ENCODE measurements at regions not wholly inside any gene's neighbourhood (a gene's known extent, or its start where the extent isn't known, plus 50 kb on each side); places are given as distances from the start of the nearest gene placed in this dataset.

DNA sequence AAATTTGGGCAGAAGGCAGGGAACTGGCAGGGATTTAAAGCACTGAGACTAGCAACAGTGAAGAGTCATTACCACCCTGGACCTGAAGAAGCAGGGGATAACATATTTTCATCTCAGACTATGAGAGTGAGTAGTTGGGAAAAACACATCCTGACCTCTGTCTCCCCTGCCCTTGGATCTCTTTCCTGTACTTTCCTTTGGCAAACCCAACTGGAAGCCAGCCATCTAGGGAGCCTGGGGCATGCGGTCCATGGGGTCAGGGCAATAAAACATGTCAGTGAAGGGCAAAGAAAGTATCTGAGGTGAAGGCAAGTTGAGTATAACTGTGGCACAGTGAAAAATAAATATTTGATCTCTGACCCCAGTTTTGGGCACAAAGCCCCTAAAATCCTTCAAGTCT lies 698.2 kb downstream of the DOK5 start:
- no peak overlapping the region for H3K27ac ChIP-seq (ENCODE audit: low read depth in 1 of 3, low read length in 2 of 3)
- H3K4me1 ChIP-seq (ENCODE audit: control insufficient read depth in 3 of 3, insufficient read depth in 2 of 3, low read depth in 1 of 3, low read length in 2 of 3): no peaks in the 10 kb centered on the region
- WGBS, 3 donors: 54 to 90% (median 71%) methylated on average over 1 of the region's 1 CpG
- DNase-seq: no peak
- H3K9me3 ChIP-seq (ENCODE audit: control insufficient read depth in 2 of 2, insufficient read depth in 1 of 2, low read depth in 1 of 2, low read length in 1 of 2): no peaks in the 10 kb centered on the region
- H3K4me3 ChIP-seq (ENCODE audit: low read depth in 1 of 3, low read length in 3 of 3): no peak overlapping the region
- no peaks in the 10 kb centered on the region for H3K27me3 ChIP-seq (ENCODE audit: control insufficient read depth in 3 of 3, insufficient read depth in 3 of 3, low read length in 3 of 3)
- no peaks in the 10 kb centered on the region for H3K36me3 ChIP-seq (ENCODE audit: control insufficient read depth in 3 of 3, insufficient read depth in 2 of 3, low read depth in 1 of 3, low read length in 3 of 3)
- FAIRE-seq: no peak

DNA sequence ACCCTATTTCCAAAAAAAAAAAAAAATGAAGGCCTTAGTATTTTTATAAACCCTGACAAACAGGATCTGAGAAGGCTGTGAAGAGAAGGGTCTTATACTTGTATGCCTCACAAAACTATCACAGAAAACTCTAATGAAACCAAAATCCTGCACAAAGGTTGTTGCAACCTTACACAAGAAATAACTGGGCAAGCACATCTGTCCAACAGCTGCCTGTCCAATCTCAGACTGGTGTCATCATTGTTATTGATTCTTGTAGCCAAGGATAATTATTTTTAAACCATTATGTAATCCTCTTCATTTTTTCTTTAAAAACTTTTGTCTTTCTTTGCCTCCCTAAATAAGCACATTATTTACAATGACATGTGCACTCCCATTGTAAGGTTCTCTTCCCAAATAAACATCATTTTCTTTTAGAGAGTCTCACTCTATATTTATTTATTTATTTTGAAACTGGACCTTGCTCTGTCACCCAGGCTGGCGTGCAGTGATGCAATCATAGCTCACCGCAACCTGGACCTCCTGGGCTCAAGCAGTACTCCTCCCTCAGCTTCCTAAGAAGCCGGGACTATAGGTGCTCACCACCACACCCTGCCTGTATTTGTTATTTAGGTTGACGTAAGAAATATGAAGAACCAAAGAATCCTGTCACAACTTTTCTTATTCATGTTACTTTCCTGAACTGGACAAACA lies 697.1 kb downstream of the DOK5 start:
- no peak overlapping the region for H3K27ac ChIP-seq (ENCODE audit: low read depth in 1 of 3, low read length in 2 of 3)
- no peaks in the 10 kb centered on the region for H3K36me3 ChIP-seq (ENCODE audit: control insufficient read depth in 3 of 3, insufficient read depth in 2 of 3, low read depth in 1 of 3, low read length in 3 of 3)
- 73 to 81% (median 81%) methylated on average over 4 of the region's 4 CpGs for WGBS, 3 donors
- DNase-seq (no peak), FAIRE-seq (no peak)
- no peak overlapping the region for H3K4me3 ChIP-seq (ENCODE audit: low read depth in 1 of 3, low read length in 3 of 3)
- no peaks in the 10 kb centered on the region for H3K4me1 ChIP-seq (ENCODE audit: control insufficient read depth in 3 of 3, insufficient read depth in 2 of 3, low read depth in 1 of 3, low read length in 2 of 3)
- no peaks in the 10 kb centered on the region for H3K27me3 ChIP-seq (ENCODE audit: control insufficient read depth in 3 of 3, insufficient read depth in 3 of 3, low read length in 3 of 3)
- H3K9me3 ChIP-seq (ENCODE audit: control insufficient read depth in 2 of 2, insufficient read depth in 1 of 2, low read depth in 1 of 2, low read length in 1 of 2): no peaks in the 10 kb centered on the region

DNA sequence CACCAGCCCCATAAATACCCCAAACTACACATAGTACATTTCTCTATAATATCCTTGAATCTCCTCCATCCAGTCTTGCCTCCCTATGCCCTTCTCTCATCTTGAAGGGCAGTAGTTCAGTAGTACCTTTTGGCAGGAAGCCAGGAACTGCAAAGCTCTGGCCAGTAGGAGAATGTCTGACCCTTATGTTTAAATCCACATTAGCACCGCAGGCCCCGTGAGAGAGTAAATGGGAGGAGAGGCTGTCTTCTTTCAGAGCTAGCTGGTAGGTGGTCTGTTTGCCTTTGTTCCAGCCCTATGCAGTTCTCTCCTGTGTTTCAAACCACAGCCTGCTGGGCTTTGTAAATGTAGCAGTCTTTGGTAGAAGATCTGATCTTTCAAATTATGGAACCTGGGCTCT lies 690.7 kb downstream of the DOK5 start:
- Histone ChIP-seq H3K9me3 (ENCODE audit: control insufficient read depth in 2 of 2, insufficient read depth in 1 of 2, low read depth in 1 of 2, low read length in 1 of 2) (no peaks in the 10 kb centered on the region), H3K36me3 (ENCODE audit: control insufficient read depth in 3 of 3, insufficient read depth in 2 of 3, low read depth in 1 of 3, low read length in 3 of 3) (no peaks in the 10 kb centered on the region), H3K4me1 (ENCODE audit: control insufficient read depth in 3 of 3, insufficient read depth in 2 of 3, low read depth in 1 of 3, low read length in 2 of 3) (no peaks in the 10 kb centered on the region), H3K27me3 (ENCODE audit: control insufficient read depth in 3 of 3, insufficient read depth in 3 of 3, low read length in 3 of 3) (no peaks in the 10 kb centered on the region), H3K4me3 (ENCODE audit: low read depth in 1 of 3, low read length in 3 of 3) (no peak overlapping the region), H3K27ac (ENCODE audit: low read depth in 1 of 3, low read length in 2 of 3) (no peak overlapping the region)
- WGBS, 3 donors: 26 to 54% (median 26%) methylated on average over 2 of the region's 2 CpGs
- FAIRE-seq (no peak), DNase-seq (no peak)

GRCh38 chr20:55160996-55161395 lies 685.6 kb downstream of the DOK5 start:
- Histone ChIP-seq H3K4me1 (ENCODE audit: control insufficient read depth in 3 of 3, insufficient read depth in 2 of 3, low read depth in 1 of 3, low read length in 2 of 3) (no peaks in the 10 kb centered on the region), H3K27me3 (ENCODE audit: control insufficient read depth in 3 of 3, insufficient read depth in 3 of 3, low read length in 3 of 3) (no peaks in the 10 kb centered on the region), H3K27ac (ENCODE audit: low read depth in 1 of 3, low read length in 2 of 3) (no peak overlapping the region), H3K9me3 (ENCODE audit: control insufficient read depth in 2 of 2, insufficient read depth in 1 of 2, low read depth in 1 of 2, low read length in 1 of 2) (peaks cover 0 to 5% of the 10 kb centered on the region in 2 donors), H3K4me3 (ENCODE audit: low read depth in 1 of 3, low read length in 3 of 3) (no peak overlapping the region), H3K36me3 (ENCODE audit: control insufficient read depth in 3 of 3, insufficient read depth in 2 of 3, low read depth in 1 of 3, low read length in 3 of 3) (no peaks in the 10 kb centered on the region)
- DNase-seq (no peak), FAIRE-seq (no peak)
- 88 to 94% (median 91%) methylated on average over 1 of the region's 1 CpG for WGBS, 3 donors

DNA sequence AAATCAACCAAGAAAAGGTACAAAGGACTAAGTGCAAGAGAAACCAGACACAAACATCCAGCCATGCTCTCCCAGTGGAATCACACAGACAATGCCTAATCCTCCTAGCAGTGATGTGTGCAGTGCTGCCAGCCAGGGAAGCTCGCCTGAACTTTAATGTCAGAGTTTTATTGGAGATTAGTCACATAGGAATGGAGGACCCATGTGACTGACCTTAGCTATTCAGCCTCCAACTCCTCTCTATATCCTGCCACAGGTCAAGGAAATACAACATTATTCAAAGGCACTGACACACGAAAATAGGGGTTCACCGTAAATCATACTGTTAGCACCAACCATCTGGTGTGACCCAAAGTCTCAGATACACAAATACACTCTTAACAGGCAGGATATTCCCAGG lies 684.6 kb downstream of the DOK5 start:
- peaks cover 0 to 5% of the 10 kb centered on the region in 2 donors for H3K9me3 ChIP-seq (ENCODE audit: control insufficient read depth in 2 of 2, insufficient read depth in 1 of 2, low read depth in 1 of 2, low read length in 1 of 2)
- no peaks in the 10 kb centered on the region for H3K36me3 ChIP-seq (ENCODE audit: control insufficient read depth in 3 of 3, insufficient read depth in 2 of 3, low read depth in 1 of 3, low read length in 3 of 3)
- WGBS, 3 donors: 55 to 74% (median 61%) methylated on average over 3 of the region's 3 CpGs
- no peak overlapping the region for H3K4me3 ChIP-seq (ENCODE audit: low read depth in 1 of 3, low read length in 3 of 3)
- no peaks in the 10 kb centered on the region for H3K4me1 ChIP-seq (ENCODE audit: control insufficient read depth in 3 of 3, insufficient read depth in 2 of 3, low read depth in 1 of 3, low read length in 2 of 3)
- H3K27ac ChIP-seq (ENCODE audit: low read depth in 1 of 3, low read length in 2 of 3): no peak overlapping the region
- FAIRE-seq (no peak), DNase-seq (no peak)
- H3K27me3 ChIP-seq (ENCODE audit: control insufficient read depth in 3 of 3, insufficient read depth in 3 of 3, low read length in 3 of 3): no peaks in the 10 kb centered on the region

- Histone ChIP-seq H3K36me3 (ENCODE audit: control insufficient read depth in 3 of 3, insufficient read depth in 2 of 3, low read depth in 1 of 3, low read length in 3 of 3) (no peaks in the 10 kb centered on the region), H3K27ac (ENCODE audit: low read depth in 1 of 3, low read length in 2 of 3) (no peak overlapping the region), H3K27me3 (ENCODE audit: control insufficient read depth in 3 of 3, insufficient read depth in 3 of 3, low read length in 3 of 3) (no peaks in the 10 kb centered on the region), H3K9me3 (ENCODE audit: control insufficient read depth in 2 of 2, insufficient read depth in 1 of 2, low read depth in 1 of 2, low read length in 1 of 2) (peaks cover 0 to 5% of the 10 kb centered on the region in 2 donors), H3K4me3 (ENCODE audit: low read depth in 1 of 3, low read length in 3 of 3) (no peak overlapping the region), H3K4me1 (ENCODE audit: control insufficient read depth in 3 of 3, insufficient read depth in 2 of 3, low read depth in 1 of 3, low read length in 2 of 3) (no peaks in the 10 kb centered on the region)
- DNase-seq: no peak
- no peak for FAIRE-seq
- WGBS, 3 donors: 78 to 91% (median 82%) methylated on average over 3 of the region's 3 CpGs
These were observed 683.8 kb downstream of the DOK5 start for GRCh38 chr20:55159230-55159629.

- 87 to 93% (median 89%) methylated on average over 2 of the region's 2 CpGs for WGBS, 3 donors
These were observed 683.1 kb downstream of the DOK5 start for GRCh38 chr20:55158446-55158845.

DNA sequence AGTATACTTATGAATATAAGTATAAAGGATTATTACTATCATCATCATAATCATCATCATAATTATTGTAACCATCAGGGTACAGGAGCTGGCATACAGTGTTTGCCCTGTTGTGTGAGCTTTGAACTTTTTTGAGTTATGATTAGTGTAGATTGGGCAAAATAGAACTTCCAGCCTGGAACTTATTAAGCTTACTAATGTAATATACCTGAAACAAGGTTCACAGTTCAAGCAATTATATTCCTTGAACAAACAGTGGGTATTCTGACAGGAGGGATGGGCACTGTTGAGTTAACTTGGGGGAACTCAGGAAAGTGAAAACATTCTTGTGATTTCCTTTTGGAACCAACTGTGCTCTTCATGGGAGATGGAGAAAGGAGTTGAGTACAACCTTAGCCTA lies 680.0 kb downstream of the DOK5 start:
- no peaks in the 10 kb centered on the region for H3K36me3 ChIP-seq (ENCODE audit: control insufficient read depth in 3 of 3, insufficient read depth in 2 of 3, low read depth in 1 of 3, low read length in 3 of 3)
- peaks cover 0 to 5% of the 10 kb centered on the region in 2 donors for H3K9me3 ChIP-seq (ENCODE audit: control insufficient read depth in 2 of 2, insufficient read depth in 1 of 2, low read depth in 1 of 2, low read length in 1 of 2)
- no peak overlapping the region for H3K27ac ChIP-seq (ENCODE audit: low read depth in 1 of 3, low read length in 2 of 3)
- no peaks in the 10 kb centered on the region for H3K27me3 ChIP-seq (ENCODE audit: control insufficient read depth in 3 of 3, insufficient read depth in 3 of 3, low read length in 3 of 3)
- FAIRE-seq (no peak), DNase-seq (no peak)
- no peaks in the 10 kb centered on the region for H3K4me1 ChIP-seq (ENCODE audit: control insufficient read depth in 3 of 3, insufficient read depth in 2 of 3, low read depth in 1 of 3, low read length in 2 of 3)
- no peak overlapping the region for H3K4me3 ChIP-seq (ENCODE audit: low read depth in 1 of 3, low read length in 3 of 3)

More at GRCh38 chr20:55158446-55158845, 683.1 kb downstream of the DOK5 start:
- Histone ChIP-seq H3K27me3 (ENCODE audit: control insufficient read depth in 3 of 3, insufficient read depth in 3 of 3, low read length in 3 of 3) (no peaks in the 10 kb centered on the region), H3K4me3 (ENCODE audit: low read depth in 1 of 3, low read length in 3 of 3) (no peak overlapping the region), H3K9me3 (ENCODE audit: control insufficient read depth in 2 of 2, insufficient read depth in 1 of 2, low read depth in 1 of 2, low read length in 1 of 2) (peaks cover 0 to 5% of the 10 kb centered on the region in 2 donors), H3K4me1 (ENCODE audit: control insufficient read depth in 3 of 3, insufficient read depth in 2 of 3, low read depth in 1 of 3, low read length in 2 of 3) (no peaks in the 10 kb centered on the region), H3K36me3 (ENCODE audit: control insufficient read depth in 3 of 3, insufficient read depth in 2 of 3, low read depth in 1 of 3, low read length in 3 of 3) (no peaks in the 10 kb centered on the region), H3K27ac (ENCODE audit: low read depth in 1 of 3, low read length in 2 of 3) (no peak overlapping the region)
- DNase-seq (no peak), FAIRE-seq (no peak)

GRCh38 chr20:55153001-55153645 lies 677.7 kb downstream of the DOK5 start:
- Histone ChIP-seq H3K27me3 (ENCODE audit: control insufficient read depth in 3 of 3, insufficient read depth in 3 of 3, low read length in 3 of 3) (no peaks in the 10 kb centered on the region), H3K4me1 (ENCODE audit: control insufficient read depth in 3 of 3, insufficient read depth in 2 of 3, low read depth in 1 of 3, low read length in 2 of 3) (no peaks in the 10 kb centered on the region), H3K36me3 (ENCODE audit: control insufficient read depth in 3 of 3, insufficient read depth in 2 of 3, low read depth in 1 of 3, low read length in 3 of 3) (no peaks in the 10 kb centered on the region), H3K4me3 (ENCODE audit: low read depth in 1 of 3, low read length in 3 of 3) (no peak overlapping the region), H3K27ac (ENCODE audit: low read depth in 1 of 3, low read length in 2 of 3) (no peak overlapping the region), H3K9me3 (ENCODE audit: control insufficient read depth in 2 of 2, insufficient read depth in 1 of 2, low read depth in 1 of 2, low read length in 1 of 2) (no peaks in the 10 kb centered on the region)
- 50 to 67% (median 63%) methylated on average over 3 of the region's 3 CpGs for WGBS, 3 donors
- DNase-seq (no peak), FAIRE-seq (no peak)
